Activated CD4-positive, alpha-beta T cell treated with anti-CD3 and anti-CD28 coated beads for 4 hours (primary cell): ENCODE measurements at regions not wholly inside any gene's neighbourhood (a gene's known extent, or its start where the extent isn't known, plus 50 kb on each side); places are given as distances from the start of the nearest gene placed in this dataset.

Source experiments
- DNase-seq, 2 donors: peaks; one replicate each; pipeline ENCODE4 v3.0.0-alpha.2; 2020

DNA sequence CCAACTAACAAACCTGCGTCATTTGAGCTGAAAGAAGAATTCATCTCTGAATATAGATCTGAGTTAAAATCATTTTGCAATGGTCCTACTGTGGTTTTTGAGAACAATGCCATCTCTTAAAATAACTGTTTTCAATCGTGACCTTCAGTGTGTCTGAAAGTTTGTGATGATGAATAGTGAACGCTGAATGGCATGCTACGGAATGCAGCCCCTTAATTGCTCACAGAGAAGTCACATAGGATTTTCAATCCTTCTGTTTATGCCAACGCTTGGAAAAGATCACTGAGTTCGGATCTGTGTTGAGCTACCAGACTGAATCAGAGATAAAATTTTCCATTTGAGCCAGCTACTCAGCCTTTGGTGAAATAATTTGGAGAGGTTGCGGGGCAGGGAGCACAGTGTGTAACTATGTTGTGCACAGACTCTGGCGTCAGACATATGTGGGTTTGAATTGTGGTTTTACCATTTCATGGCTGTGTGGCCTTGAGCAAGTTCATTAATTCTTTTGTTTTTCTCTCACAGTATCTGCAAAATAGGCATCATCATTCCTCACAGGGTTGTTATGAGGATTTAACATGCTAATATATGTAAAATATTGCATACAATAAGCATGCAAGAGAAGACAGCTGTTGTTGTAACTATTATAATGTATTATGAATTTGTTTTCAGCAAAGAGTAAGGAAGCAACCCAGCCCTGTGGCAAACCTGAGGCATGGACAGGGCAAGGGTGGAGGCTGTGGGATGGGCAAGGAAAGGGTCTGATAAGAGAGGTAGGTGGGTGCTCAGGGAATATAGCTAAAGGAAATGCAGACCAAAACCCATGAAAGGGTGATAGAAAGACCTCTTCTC, 679.9 kb downstream of the KCNA4 start:
- no peak for DNase-seq

DNA sequence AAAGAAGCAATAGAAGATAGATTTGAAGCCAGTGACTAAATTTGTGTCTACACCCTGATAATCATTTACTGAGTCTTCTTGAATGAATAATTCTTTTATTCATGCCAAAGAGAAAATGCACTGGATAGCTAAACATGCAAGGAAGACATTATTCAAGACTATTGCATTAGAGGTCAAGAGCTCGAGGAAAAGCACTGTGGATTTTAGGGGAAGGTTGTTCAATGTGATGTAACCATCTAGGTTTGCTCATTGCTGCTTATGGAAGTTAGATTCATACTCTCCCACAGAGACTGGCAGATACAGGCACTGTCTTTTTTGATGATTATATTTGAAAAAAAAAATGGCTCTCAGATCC, 682.1 kb downstream of the KCNA4 start:
- DNase-seq, result no peak

DNA sequence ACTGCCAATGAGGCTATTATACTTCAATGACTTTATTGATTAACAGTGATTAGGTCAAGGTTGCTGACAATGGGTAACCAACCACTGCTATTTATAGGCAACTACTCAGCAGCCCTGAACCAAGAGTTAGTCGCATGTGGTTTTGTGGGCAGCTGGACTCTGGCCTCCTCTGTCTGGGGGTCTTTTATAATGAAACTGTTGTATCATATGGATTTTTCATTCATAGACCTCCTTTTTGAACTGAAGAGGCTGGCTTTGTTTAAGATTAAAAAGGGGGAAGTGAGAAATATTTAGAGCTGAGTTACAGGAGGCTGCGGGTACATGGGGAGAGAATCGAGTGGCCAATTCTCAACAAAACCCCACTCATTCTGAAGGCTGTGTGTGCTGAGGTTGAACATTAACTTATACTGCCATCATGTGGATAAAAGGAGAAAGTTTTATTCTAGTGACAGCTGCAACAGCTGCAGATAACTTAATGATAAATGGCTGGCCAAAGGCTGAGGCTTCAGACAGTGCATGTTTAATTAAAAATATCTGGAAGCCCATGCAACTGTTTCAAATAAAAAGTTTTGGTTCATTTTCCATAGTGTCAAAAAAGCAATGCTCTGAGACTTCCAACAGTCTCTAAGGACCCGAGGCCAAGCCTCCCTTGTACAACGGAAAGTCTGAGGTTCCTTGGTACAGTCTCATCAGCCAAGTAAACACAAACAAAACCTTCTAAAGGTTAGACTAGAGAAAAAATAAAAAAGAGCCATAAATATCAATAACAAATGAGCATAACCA, 682.6 kb downstream of the KCNA4 start:
- no peak for DNase-seq

DNA sequence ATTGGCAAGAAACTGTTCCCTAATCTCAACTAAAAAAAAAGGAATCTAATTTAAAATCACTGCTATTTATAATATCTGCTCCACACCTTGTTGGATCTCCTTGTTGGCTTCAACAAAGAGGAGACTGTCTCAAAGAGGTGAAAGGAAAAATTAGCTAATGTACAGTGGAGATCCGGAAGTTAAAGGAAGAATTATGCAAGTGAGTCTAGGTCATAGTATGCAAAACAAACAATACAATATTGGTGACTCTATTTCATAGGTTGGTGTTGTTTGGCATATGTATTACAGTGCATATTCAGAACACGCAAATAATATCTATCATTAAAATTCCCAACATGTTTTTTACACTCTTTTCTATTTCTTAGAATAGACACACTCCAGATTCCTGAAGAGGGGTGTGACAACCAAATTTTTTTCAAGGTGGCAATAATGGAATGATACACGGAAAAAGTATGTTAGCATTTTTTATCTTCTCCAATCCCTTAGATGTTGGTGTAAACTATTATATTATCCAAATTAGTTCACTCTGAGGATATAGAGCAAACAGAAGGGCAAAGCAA, 685.3 kb downstream of the KCNA4 start:
- DNase-seq, result no peak

DNA sequence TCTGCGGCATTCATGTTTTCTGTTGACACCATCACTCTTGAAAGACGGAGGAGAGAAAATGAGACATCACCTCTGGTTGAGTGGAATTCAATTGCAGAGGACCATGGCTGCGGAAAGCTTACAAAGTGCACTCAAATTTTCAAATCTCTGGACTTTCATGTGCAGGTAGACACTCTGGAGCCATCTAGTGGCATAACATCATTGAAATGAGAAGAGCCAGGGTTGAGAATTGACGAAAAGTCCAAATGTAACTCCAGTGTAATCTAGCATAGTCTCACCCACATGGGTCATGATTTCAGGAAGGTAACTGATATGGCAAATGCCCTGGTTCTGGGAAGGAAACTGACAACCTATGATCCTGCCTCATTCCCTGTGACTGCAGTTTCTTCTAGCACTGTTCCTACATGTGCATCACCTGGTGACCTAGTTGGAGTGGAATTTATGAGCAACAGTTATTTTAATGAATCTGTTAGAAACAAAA, 687.8 kb downstream of the KCNA4 start:
- DNase-seq, result no peak

DNA sequence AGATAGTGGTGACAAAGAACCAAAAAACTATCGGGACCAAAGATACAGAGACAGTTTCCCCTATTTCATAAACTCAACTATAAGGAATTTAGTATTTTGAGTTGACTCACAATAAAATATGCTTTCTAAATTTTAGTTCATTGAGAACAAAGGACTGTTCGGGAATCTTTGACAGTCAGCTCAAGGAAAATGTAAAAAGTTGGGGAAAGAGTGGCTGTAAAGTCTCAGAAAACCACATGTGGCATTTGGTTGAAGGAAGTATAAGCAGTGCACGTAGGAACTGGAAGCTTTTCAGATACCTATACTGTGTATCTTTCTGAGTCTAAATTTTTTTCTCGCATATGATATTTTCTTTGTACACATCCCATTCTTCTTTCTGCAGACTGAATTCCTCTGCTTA, 688.9 kb downstream of the KCNA4 start:
- DNase-seq, result no peak

DNA sequence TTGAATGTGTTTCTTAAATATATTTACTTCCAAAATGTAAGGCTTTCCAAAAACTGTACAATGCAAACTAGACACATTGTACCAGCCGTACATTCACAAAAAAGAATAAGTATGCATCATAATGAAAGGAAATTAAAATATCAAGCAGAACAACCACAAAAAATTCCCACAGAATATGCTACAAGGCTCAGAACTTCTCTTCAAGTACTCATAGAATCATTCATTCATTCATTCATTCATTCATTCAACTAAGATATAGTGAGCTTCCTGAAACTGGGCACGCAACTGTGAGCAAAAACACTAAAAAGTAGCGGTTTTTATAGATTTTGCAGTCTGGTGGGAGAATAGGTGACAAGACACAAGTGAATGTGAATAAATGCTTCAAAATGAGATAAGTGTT, 690.1 kb downstream of the KCNA4 start:
- no peak for DNase-seq

DNA sequence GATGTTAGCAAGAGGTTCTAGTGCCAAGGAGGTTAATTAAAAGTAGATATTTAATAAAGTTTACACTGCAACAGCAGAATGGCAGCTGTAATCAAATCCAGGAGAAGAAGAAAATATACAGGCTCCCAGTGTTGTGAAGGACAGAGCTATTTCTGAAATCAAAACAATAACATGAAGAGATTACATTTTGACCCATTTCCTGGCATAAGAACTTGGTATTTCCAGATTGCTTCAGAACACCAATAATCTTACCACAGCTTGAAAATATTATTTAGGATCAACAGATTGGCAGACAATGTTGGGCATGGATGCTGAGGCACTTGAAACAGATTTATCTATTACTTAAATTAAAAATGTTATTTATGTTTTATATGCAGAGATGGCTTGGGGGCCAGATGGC, 692.5 kb downstream of the KCNA4 start:
- no peak for DNase-seq

DNA sequence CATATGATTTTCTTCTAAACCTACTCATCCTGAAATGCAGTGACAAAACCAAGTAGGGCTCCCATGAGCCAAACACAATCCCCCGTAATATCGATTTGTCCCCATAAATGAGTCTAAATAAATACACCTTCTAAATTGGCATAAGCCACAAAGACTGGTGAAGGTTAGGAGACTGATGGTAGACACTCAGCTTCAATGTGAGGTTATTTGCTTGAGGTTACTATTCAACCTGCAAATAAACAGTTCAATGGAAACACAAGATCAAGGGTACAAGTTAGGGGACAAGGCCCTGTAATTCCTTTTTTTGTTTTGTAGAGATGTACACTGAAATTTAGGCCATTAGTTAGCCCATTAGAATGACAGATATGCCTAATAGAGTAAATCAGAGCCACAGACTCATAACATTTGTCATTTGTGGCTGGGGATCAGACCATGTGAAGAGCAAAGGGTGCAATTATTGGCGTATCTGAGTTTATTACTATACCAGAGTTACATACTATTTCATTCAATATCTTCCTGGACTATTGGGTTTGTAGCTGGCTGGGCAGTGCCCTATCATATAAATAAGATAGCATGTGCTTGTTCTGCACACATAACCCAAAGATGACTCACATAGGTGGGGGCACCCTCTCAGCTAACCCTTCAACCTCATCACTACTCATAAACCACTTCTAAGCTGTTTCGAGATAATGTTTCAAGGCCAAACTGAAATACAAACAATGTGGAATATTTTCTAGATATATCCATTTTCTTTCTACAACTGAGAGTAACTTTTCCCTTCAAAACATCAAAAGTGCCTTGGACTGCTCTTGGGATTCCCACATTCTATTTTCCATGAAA, 695.3 kb downstream of the KCNA4 start:
- no peak for DNase-seq

DNA sequence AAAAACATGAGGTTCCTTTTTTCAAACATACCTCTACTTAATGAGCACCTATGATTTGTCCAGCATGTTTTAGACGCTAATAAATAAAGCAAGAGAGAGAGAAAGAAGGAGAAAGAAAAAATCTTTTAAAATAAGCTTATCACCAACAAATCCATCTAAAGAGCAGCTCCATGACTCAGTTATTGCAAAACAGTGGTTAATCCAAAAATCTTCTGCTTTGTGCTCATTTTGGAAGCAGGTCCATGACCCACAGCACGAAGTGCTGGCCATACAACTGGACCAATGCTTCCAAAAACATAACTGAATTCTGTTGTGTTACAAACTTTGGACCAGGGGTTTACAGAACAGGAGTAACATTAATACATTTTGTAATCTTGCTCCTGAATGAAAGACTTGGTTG, 696.6 kb downstream of the KCNA4 start:
- no peak for DNase-seq

DNA sequence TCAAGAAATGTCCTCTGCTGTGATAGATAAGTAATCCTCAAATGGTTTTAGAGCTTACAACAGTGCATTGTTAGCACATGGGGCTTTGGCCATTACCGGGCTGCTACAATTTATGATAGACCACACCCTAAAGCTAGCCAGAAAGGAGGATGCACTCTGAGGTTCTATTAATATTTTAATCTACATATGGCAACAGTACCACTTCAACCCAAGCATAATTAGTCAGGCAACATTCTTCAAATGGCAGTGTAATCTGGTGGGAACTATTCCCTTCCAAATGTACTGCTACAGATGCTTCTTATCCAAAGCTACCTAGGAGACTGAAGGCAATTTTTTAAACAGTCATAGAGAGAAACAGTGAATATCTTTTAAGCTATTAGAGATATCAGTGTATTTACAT, 697.6 kb downstream of the KCNA4 start:
- DNase-seq, result no peak

DNA sequence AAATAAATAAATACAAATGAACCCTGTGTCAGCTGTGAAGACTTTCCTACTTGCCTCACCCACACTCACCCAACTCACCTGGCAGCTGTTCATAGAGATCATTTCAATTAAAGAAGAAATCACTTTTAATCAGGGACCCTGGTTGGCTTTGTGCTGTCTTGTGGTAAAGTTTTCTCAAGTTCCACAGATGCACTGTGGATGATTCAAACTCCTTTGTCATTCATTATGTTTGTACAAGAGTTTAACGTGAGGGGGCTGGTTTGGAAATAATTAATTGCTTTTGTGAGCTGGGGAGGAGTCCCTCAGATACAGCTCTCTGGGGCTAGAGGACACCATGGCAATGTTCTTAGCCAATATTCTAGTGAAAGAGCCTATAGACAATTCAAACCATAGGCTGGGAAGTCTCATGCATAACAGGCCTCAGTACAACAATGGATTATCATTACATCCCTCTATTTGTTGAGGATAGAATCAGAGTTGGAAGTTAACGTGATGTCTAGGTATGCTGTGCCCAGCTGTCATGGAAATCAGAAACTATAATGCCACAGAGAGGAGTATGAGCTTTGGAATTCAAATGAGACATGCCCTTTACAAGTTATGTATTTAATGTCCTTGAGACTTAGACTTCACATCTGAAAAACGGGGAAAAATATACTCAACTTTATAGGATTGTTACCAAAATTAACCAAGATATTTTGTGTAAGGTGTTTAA, 698.5 kb downstream of the KCNA4 start:
- DNase-seq, result no peak

DNA sequence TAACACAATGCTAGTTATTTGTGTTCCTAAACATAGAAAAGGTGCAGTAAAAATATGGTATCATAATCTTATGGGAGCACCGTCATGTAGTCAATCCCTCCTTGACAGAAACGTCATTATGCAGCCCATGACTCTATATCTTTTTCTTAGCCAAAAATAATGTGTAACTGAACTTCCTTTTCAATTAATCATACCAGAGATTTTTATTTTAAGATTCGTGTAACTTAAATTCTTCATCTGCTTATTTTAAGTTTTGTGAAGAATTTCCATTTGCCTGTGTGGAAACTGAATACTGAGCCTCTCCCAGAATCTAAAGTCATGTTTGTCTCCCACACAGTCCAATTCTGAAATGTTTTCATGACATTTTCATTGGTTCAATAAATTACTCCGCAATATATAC, 699.1 kb downstream of the KCNA4 start:
- no peak for DNase-seq

DNA sequence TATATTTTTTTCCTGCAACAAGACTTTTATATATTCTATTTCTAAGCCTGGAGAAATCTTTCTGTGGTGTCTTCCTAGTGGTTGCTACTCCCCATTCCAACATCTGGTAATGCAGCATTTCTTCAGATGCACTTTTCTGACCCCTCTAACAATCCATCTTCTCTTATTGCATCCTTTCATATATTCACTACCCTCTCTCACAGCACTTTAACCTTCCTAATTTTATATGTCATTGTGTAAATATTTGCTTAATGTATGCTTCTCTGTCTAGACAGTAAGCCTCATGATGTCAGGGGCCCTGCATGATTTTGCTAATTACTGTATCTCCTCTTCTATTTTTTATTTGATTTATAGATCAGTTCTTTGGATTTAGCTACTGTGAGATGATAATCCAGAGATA, 701.6 kb downstream of the KCNA4 start:
- DNase-seq, result no peak

DNA sequence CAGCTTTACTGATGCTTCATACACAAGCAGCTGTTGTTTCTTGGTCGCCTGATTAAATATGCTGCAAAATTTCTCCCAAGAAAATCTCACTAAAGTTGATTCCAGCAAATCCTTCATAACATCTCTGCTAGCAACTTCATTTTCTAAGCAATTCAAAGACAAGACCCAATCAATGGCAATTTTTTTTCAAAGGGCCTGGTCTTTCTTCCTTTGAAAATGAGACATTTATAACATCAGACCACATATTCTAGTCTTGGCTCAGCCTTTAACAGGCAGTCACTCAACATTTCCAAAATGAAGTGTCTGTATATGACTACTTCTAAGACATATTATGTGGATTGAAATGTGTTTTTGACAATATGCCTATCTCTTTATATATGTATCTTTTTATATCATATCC, 702.6 kb downstream of the KCNA4 start:
- DNase-seq, result no peak

DNA sequence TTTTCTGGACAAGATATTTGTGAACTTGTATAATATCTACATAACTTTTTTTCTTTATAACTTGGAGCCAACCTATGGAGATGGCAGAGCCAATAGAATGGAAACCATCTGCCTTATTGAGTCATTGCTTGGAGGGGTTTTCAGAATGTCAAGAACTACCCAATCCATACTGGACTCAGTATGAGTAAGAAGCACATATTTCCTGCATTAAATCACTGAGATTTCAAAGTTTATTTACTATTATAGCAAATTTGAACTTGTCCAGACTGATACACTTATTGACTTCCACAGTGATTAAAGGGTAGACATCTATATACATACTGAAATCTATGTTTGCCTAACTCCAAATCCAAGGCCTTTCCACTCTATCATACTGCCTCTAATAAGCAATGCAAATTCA, 704.0 kb downstream of the KCNA4 start:
- DNase-seq, result no peak

DNA sequence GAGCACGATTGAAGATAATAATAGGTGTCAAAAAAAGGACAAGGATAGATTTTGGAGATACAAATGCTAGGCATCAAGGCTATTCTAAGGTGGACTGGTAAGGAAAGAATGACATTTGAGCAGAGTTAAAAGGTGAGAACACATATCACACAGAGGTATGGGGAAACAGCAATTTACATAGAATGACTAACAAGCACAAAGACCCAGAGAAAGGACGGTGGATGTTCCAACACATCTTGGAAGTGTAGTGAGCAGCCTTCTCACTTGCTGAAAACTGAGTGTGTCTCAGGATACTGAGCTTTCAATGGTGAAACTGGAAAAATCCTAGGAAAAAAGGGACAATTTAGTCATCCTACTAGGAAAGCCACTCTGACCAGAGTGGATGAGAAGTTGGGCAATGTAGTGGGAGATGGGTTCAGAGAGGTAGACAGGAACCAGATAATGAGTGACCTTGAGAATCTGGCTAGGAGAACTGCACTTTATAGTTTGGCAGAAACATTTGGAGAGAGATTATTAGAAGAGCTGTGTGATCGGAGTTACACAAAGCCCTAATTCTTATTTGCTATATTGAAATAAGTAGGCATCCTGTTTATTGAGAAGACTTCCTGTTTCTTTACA, 706.0 kb downstream of the KCNA4 start:
- DNase-seq, result no peak

DNA sequence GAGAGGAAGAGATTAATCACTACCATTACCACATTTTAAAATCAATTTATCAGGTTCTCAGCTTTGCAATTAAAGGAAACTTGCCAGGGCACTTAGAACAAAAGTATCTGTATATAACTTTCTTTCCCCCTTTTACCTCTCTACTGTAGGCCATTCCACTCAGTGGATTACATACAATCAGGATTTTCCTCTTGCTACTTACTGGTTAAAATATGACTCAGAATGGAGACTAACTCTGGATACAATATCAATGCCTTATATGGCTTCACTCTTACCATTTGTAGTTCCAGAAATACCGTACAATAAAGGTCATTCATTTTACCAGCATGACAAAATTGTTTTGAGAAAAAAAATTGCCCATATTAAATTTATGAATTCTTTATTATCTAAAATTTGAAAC, 706.8 kb downstream of the KCNA4 start:
- DNase-seq, result no peak

DNA sequence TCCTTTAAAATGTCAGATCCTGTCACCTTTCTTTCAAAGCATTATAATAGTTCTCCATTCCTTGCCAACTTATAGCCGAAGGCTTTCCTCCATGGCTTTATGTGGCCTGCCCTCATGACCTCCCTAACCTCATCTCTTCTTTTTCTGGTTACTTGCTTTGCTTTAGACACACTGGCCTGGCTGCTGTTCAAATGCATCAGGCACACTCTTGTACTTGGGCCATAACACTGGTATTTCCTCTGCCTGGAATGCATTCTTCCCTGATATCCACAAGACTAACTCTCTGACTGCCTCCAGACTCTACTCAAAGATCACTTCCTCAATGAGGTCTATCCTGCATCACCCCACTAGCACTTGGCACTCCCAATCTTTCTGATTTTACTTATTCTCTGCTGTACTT, 710.3 kb downstream of the KCNA4 start:
- DNase-seq, result no peak

DNA sequence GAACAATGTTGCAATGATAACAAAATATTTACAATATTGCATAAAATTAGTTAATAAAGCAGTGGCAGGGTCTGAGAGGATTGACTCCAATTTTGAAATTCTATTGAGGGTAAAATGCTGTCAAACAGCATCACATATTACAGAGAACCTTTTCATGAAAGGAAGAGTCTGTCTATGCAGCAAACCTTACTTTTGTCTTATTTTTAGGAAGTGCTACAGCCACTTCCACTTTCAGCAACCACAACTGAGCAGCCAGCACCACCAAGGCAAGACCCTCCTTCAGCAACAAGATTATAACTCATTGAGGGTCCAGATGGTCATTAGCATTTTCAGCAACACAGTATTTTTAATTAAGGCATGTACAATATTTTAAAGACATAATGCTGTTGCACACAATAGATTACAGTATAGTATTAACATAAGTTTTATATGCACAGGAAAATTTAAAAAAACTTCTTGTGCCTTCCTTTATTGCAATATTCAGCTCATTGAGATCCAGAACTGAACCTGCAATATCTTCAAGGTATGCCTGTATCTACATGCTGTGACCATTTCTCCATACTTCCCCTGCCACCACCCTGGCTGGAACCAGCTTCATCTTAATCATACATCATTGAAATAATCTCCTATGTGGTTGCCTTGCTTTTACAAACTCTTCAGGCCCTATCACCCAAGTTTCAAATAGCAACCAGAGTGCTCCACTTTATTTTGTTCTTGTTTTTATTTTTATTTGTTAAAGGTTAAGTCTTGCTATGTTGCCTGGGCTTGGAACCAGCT, 711.2 kb downstream of the KCNA4 start:
- DNase-seq, result no peak

DNA sequence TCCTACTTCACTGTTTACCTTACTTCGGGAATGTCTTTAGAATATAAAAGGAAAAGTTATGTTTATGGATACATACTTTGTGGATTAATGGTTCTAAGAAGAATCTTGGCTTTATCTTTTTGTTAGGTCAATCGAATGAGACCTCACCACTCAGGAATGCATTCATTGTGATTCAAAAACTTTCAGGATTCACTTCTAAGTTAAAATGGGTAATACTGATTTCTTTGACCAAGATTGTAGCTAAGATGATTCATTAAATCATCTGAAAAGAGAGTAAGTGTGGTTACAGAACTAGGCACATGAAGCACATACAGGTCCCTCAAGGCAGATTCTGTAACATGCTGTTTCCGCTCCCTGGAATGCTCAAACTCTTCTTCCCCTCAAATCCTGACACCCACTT, 716.4 kb downstream of the KCNA4 start:
- DNase-seq, result no peak
